ENCODE measurements at regions not wholly inside any gene's neighbourhood (a gene's known extent, or its start where the extent isn't known, plus 50 kb on each side); places are given as distances from the start of the nearest gene placed in this dataset.

GRCh38 chr7:91632234-91632940 lies 248.1 kb downstream of the MTERF1 start:
- TF ChIP-seq ZNF670 (tag by site-specific recombination; IDR thresholded peaks at IDR 0.05; ENCODE audit: low read depth): no peak
- no peak for TF ChIP-seq TCF7L2 (IDR thresholded peaks at IDR 0.05; ENCODE audit: borderline replicate concordance, low read depth, low read length)
- TF ChIP-seq, protein P1, sequence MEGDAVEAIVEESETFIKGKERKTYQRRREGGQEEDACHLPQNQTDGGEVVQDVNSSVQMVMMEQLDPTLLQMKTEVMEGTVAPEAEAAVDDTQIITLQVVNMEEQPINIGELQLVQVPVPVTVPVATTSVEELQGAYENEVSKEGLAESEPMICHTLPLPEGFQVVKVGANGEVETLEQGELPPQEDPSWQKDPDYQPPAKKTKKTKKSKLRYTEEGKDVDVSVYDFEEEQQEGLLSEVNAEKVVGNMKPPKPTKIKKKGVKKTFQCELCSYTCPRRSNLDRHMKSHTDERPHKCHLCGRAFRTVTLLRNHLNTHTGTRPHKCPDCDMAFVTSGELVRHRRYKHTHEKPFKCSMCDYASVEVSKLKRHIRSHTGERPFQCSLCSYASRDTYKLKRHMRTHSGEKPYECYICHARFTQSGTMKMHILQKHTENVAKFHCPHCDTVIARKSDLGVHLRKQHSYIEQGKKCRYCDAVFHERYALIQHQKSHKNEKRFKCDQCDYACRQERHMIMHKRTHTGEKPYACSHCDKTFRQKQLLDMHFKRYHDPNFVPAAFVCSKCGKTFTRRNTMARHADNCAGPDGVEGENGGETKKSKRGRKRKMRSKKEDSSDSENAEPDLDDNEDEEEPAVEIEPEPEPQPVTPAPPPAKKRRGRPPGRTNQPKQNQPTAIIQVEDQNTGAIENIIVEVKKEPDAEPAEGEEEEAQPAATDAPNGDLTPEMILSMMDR (tag by site-specific recombination; IDR thresholded peaks at IDR 0.05): no peak
- TF ChIP-seq ZNF416 (tag by site-specific recombination; IDR thresholded peaks at IDR 0.05): no peak
- no peak for TF ChIP-seq ZNF558 (tag by site-specific recombination; IDR thresholded peaks at IDR 0.05)
- TF ChIP-seq, protein P2, sequence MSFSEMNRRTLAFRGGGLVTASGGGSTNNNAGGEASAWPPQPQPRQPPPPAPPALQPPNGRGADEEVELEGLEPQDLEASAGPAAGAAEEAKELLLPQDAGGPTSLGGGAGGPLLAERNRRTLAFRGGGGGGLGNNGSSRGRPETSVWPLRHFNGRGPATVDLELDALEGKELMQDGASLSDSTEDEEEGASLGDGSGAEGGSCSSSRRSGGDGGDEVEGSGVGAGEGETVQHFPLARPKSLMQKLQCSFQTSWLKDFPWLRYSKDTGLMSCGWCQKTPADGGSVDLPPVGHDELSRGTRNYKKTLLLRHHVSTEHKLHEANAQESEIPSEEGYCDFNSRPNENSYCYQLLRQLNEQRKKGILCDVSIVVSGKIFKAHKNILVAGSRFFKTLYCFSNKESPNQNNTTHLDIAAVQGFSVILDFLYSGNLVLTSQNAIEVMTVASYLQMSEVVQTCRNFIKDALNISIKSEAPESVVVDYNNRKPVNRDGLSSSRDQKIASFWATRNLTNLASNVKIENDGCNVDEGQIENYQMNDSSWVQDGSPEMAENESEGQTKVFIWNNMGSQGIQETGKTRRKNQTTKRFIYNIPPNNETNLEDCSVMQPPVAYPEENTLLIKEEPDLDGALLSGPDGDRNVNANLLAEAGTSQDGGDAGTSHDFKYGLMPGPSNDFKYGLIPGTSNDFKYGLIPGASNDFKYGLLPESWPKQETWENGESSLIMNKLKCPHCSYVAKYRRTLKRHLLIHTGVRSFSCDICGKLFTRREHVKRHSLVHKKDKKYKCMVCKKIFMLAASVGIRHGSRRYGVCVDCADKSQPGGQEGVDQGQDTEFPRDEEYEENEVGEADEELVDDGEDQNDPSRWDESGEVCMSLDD (tag by site-specific recombination; IDR thresholded peaks at IDR 0.05): no peak
- no peak for TF ChIP-seq ZBTB26 (tag by site-specific recombination; optimal IDR thresholded peaks at IDR 0.05)
- no peak for TF ChIP-seq ZNF394 (tag by site-specific recombination; IDR thresholded peaks at IDR 0.05; ENCODE audit: borderline replicate concordance)
- TF ChIP-seq PBX3 (CRISPR knock-in tag; IDR thresholded peaks at IDR 0.05): no peak
- no peak for TF ChIP-seq ZNF24 (tag by site-specific recombination; IDR thresholded peaks at IDR 0.05)
- TF ChIP-seq ZNF791 (tag by site-specific recombination; IDR thresholded peaks at IDR 0.05): no peak
- TF ChIP-seq SALL2 (tag by site-specific recombination; IDR thresholded peaks at IDR 0.05; ENCODE audit: borderline replicate concordance): no peak
- TF ChIP-seq ZNF366 (tag by site-specific recombination; conservative IDR thresholded peaks at IDR 0.05): no peak
- TF ChIP-seq YY1 (tag by site-specific recombination; IDR thresholded peaks at IDR 0.05): no peak
